ENCODE measurements at regions not wholly inside any gene's neighbourhood (a gene's known extent, or its start where the extent isn't known, plus 50 kb on each side); places are given as distances from the start of the nearest gene placed in this dataset.

DNA sequence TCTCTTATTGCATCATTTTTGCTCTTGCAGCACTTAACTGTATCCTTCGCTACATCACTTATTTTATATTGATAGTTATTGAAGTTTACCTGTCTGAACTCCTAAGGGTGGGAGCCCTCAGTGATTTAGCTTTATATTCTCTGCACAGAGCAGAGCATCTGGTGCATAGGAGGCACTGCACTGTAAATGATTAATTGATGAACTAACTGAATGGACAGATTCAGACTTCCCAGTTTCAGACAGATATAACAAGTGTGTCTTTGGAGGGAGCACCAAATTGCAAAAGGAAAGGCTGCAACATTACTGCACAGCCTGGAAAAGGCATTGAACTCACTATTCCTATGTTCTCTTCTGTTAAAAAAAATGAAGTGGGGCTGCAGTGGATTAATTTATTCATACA lies 160.3 kb downstream of the EDN1 start:
- Histone ChIP-seq H3K27ac (no peak overlapping the region), H3K36me3 (no peaks in the 10 kb centered on the region), H3K4me1 (no peaks in the 10 kb centered on the region), H3K4me3 (no peak overlapping the region), H3K9me3 (no peaks in the 10 kb centered on the region), H3K27me3 (no peaks in the 10 kb centered on the region)
- no peak for DNase-seq
- TF ChIP-seq, protein P1, sequence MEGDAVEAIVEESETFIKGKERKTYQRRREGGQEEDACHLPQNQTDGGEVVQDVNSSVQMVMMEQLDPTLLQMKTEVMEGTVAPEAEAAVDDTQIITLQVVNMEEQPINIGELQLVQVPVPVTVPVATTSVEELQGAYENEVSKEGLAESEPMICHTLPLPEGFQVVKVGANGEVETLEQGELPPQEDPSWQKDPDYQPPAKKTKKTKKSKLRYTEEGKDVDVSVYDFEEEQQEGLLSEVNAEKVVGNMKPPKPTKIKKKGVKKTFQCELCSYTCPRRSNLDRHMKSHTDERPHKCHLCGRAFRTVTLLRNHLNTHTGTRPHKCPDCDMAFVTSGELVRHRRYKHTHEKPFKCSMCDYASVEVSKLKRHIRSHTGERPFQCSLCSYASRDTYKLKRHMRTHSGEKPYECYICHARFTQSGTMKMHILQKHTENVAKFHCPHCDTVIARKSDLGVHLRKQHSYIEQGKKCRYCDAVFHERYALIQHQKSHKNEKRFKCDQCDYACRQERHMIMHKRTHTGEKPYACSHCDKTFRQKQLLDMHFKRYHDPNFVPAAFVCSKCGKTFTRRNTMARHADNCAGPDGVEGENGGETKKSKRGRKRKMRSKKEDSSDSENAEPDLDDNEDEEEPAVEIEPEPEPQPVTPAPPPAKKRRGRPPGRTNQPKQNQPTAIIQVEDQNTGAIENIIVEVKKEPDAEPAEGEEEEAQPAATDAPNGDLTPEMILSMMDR (IDR thresholded peaks at IDR 0.05) = no peak
- intact Hi-C loops (cut with DNase I; ENCODE audit: low total_unique reads) = no loop called here

- Histone ChIP-seq H3K27me3 (no peaks in the 10 kb centered on the region), H3K9me3 (no peaks in the 10 kb centered on the region), H3K36me3 (no peaks in the 10 kb centered on the region), H3K27ac (no peak overlapping the region), H3K4me1 (no peaks in the 10 kb centered on the region), H3K4me3 (no peak overlapping the region)
- TF ChIP-seq, protein P1 (IDR thresholded peaks at IDR 0.05) = no peak
- no peak for DNase-seq
- intact Hi-C loops (cut with DNase I; ENCODE audit: low total_unique reads) = no loop called here
Observed at GRCh38 chr6:12456343-12456742, 166.2 kb downstream of the EDN1 start.

DNA sequence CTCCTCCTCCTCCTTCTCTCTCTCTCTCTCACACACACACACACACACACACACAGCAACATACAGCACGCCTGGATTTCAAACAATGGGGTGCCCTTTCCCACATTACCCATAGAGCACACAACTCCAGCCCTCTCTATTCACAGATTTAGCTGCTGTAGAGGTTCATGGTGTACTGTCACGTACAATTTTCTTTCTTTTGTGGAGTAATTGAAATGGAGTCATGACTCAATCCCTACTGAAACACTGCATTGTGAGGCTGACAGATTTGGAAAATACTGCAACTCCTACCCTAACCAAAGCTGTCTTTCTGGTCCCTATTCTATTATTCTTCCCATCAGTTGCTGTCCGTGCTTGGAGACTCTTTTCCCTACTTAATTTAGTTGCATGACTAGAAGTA lies 166.9 kb downstream of the EDN1 start:
- intact Hi-C loops (cut with DNase I; ENCODE audit: low total_unique reads) = no loop called here
- no peak for DNase-seq

DNA sequence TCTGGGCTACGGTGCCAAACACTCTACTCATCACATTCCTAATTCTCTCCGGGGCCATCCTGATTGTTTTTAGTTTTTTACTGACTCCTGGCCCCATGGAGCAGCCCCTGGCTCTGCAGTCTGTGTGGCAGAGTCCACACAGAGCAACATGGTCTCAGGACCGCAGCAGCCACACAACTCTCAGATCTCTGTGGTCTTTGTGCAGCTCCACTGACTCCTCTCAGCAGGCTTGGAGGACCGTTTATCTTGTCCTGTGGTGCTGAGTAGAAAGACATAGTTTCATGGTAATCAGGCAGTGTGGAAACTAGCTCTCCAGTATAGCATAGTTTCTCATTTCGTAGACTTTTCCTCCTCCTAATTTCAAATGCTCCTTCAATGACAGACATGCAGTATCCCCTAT lies 168.4 kb downstream of the EDN1 start:
- Histone ChIP-seq H3K36me3 (no peaks in the 10 kb centered on the region), H3K9me3 (no peaks in the 10 kb centered on the region), H3K4me3 (no peak overlapping the region), H3K4me1 (no peaks in the 10 kb centered on the region), H3K27me3 (no peaks in the 10 kb centered on the region), H3K27ac (no peak overlapping the region)
- intact Hi-C loops (cut with DNase I; ENCODE audit: low total_unique reads) = no loop called here
- TF ChIP-seq, protein P1 (IDR thresholded peaks at IDR 0.05) = no peak
- DNase-seq = no peak

More for the DNA sequence above, 166.9 kb downstream of the EDN1 start:
- H3K27ac ChIP-seq = no peak overlapping the region
- no peaks in the 10 kb centered on the region for H3K9me3 ChIP-seq
- no peaks in the 10 kb centered on the region for H3K4me1 ChIP-seq
- TF ChIP-seq, protein P1 (IDR thresholded peaks at IDR 0.05) = no peak
- H3K36me3 ChIP-seq = no peaks in the 10 kb centered on the region
- no peak overlapping the region for H3K4me3 ChIP-seq
- no peaks in the 10 kb centered on the region for H3K27me3 ChIP-seq

DNA sequence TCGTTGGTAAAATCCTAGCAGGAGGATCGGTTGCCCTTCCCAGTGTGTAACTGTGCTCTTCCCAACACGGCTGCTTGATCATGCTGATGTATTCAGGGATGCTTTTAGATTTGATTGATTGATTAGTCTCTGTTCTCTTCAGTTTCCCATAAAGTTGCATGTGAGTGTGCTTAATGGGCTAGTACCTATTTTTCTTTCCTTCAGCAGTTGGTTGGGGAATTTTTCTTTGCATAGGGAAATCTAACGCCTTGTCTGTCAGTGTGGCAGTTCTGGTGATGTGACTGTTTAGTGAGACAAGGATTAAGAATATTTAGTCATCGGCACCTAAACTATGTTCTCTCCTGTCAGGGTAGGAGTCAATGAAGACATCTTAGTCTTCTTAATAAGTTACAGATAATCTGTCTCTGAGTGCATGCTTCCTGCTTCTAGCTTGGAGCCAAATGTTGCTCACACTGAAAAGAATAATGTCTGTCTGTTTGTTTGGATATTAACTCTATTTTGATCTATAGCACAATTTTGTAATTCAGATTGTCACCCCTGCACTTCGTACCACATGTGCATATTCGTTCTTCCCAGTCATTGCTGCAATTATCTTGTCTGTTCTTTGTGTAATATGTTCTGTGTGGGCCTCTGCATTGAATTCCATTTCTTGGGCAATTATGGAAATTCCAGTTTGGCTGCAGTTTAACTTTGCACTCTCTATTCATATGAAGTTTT lies 169.9 kb downstream of the EDN1 start:
- H3K27me3 ChIP-seq = no peaks in the 10 kb centered on the region
- H3K9me3 ChIP-seq = no peaks in the 10 kb centered on the region
- no peaks in the 10 kb centered on the region for H3K36me3 ChIP-seq
- no peak for DNase-seq
- no peak overlapping the region for H3K27ac ChIP-seq
- H3K4me1 ChIP-seq = no peaks in the 10 kb centered on the region
- H3K4me3 ChIP-seq = no peak overlapping the region
- TF ChIP-seq, protein P1 (IDR thresholded peaks at IDR 0.05) = no peak
- intact Hi-C loops (cut with DNase I; ENCODE audit: low total_unique reads) = no loop called here
